Spleen (tissue), 7 donors: ENCODE measurements at regions not wholly inside any gene's neighbourhood (a gene's known extent, or its start where the extent isn't known, plus 50 kb on each side); places are given as distances from the start of the nearest gene placed in this dataset.

ENCODE experiments used
- CTCF ChIP-seq, 11 experiments: fragments of 200-600 bp in 7 of 11; fragments of 450-650 bp in 4 of 11; sonication (generic) in 4 of 11; IDR thresholded peaks in 8 of 11; conservative IDR thresholded peaks in 3 of 11; 1 replicate in 7 of 11; 2 replicates in 4 of 11; pipeline versions ENCODE4 v1.4.0 to v1.8.0; 2016 to 2021; ENCODE audit warnings: antibody characterized with exemption in 11 of 11, inconsistent platforms in 4 of 11, mild to moderate bottlenecking in 1 of 11
- POLR2A ChIP-seq, 3 donors: fragments of 450-650 bp; IDR thresholded peaks; one replicate each; pipeline ENCODE4 v1.5.1; 2017; ENCODE audit warnings: antibody characterized with exemption in 3 of 3, mild to moderate bottlenecking in 1 of 3
- POLR2AphosphoS5 ChIP-seq, 3 donors: sonication (generic); formaldehyde crosslinking; IDR thresholded peaks; one replicate each; pipeline ENCODE4 v1.5.1; 2017; ENCODE audit warnings: antibody characterized with exemption in 3 of 3
- donor health status: DM: no; HTN: no; CAD: no; lungs with moderate emphysema.
- donor health status: DM: no; HTN: no; CAD: no.
- donor health status: DM: no; HTN: no; CAD: no.

- TF ChIP-seq POLR2A (IDR thresholded peaks at IDR 0.05), result no peak
- no peak for TF ChIP-seq CTCF (IDR thresholded peaks at IDR 0.05 in 8 of 11, conservative IDR thresholded peaks at IDR 0.05 in 3 of 11)
- TF ChIP-seq POLR2AphosphoS5 (IDR thresholded peaks at IDR 0.05), result no peak
These were observed 318.3 kb upstream of the MTNR1B start for GRCh38 chr11:92651159-92651558.
